ENCODE measurements at regions not wholly inside any gene's neighbourhood (a gene's known extent, or its start where the extent isn't known, plus 50 kb on each side); places are given as distances from the start of the nearest gene placed in this dataset.

DNA sequence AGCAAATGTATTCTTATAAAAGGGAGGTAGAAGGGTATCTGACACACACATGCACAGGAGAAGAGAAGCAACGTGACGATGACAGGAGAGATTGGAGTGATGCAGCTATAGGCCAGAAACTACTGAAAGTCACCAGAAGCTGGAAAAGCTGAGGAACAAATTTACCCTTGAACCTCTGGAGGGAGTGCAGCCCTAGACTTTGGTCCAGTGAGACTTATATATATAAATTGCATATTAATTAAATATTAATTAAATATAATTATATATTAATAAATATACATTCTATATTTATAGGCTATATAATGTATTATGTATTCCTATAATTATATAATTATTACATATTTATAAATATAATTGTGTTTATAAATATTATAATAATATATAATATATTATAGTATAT, 96.5 kb upstream of the LMCD1 start:
- Histone ChIP-seq H3K79me2 (ENCODE audit: insufficient read depth, low read length) (no peaks in the 10 kb centered on the region), H3K36me3 (ENCODE audit: insufficient read depth, low read length) (no peaks in the 10 kb centered on the region), H3K9me2 (ENCODE audit: low read depth, low read length) (no peaks in the 10 kb centered on the region), H3K4me3 (ENCODE audit: low read depth, low read length, poor library complexity, severe bottlenecking) (no peak overlapping the region), H3F3A (ENCODE audit: insufficient read depth, low read length) (no peaks in the 10 kb centered on the region), H2AFZ (ENCODE audit: low read length) (no peak overlapping the region), H3K4me2 (ENCODE audit: low read length) (no peak overlapping the region), H3K9ac (ENCODE audit: low read length) (no peak overlapping the region), H3K27me3 (ENCODE audit: insufficient read depth, low read length) (no peaks in the 10 kb centered on the region), H4K20me1 (ENCODE audit: insufficient read depth, low read length) (no peaks in the 10 kb centered on the region), H3K4me1 (ENCODE audit: insufficient read depth, low read length, severe bottlenecking) (no peaks in the 10 kb centered on the region), H3K9me3 (ENCODE audit: low read length) (no peaks in the 10 kb centered on the region), H3K27ac (ENCODE audit: low read depth, low read length, poor library complexity, severe bottlenecking) (no peak overlapping the region)
- TF ChIP-seq, protein P1, sequence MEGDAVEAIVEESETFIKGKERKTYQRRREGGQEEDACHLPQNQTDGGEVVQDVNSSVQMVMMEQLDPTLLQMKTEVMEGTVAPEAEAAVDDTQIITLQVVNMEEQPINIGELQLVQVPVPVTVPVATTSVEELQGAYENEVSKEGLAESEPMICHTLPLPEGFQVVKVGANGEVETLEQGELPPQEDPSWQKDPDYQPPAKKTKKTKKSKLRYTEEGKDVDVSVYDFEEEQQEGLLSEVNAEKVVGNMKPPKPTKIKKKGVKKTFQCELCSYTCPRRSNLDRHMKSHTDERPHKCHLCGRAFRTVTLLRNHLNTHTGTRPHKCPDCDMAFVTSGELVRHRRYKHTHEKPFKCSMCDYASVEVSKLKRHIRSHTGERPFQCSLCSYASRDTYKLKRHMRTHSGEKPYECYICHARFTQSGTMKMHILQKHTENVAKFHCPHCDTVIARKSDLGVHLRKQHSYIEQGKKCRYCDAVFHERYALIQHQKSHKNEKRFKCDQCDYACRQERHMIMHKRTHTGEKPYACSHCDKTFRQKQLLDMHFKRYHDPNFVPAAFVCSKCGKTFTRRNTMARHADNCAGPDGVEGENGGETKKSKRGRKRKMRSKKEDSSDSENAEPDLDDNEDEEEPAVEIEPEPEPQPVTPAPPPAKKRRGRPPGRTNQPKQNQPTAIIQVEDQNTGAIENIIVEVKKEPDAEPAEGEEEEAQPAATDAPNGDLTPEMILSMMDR (IDR thresholded peaks at IDR 0.05; ENCODE audit: low read length) = no peak

DNA sequence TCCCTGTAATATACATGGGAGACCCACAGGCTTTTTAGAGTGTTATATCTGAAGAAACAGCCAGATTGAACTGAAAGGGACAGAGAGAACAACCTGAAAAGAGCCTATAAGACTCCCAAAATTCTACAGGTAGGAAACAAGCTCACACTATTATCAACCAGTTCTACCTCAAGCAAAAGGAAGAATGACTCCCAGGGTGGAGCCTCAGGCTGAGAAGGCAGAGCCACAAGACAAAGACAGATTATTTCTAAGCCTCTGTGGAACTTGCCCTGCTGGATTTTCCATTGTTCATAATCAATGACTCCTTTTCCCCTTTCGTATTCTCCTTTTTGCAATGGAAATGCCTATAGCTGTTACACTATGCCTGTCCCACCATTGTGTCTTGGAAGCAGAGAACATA, 95.1 kb upstream of the LMCD1 start:
- no peak overlapping the region for H2AFZ ChIP-seq (ENCODE audit: low read length)
- H3K36me3 ChIP-seq (ENCODE audit: insufficient read depth, low read length) = no peaks in the 10 kb centered on the region
- H3K4me1 ChIP-seq (ENCODE audit: insufficient read depth, low read length, severe bottlenecking) = no peaks in the 10 kb centered on the region
- H3F3A ChIP-seq (ENCODE audit: insufficient read depth, low read length) = no peaks in the 10 kb centered on the region
- no peak overlapping the region for H3K9ac ChIP-seq (ENCODE audit: low read length)
- no peak overlapping the region for H3K4me2 ChIP-seq (ENCODE audit: low read length)
- no peak overlapping the region for H3K4me3 ChIP-seq (ENCODE audit: low read depth, low read length, poor library complexity, severe bottlenecking)
- no peak overlapping the region for H3K27ac ChIP-seq (ENCODE audit: low read depth, low read length, poor library complexity, severe bottlenecking)
- H4K20me1 ChIP-seq (ENCODE audit: insufficient read depth, low read length) = no peaks in the 10 kb centered on the region
- no peaks in the 10 kb centered on the region for H3K9me3 ChIP-seq (ENCODE audit: low read length)
- no peak for TF ChIP-seq EZH2 (IDR thresholded peaks at IDR 0.05; ENCODE audit: borderline replicate concordance, low read length)
- no peaks in the 10 kb centered on the region for H3K79me2 ChIP-seq (ENCODE audit: insufficient read depth, low read length)
- H3K9me2 ChIP-seq (ENCODE audit: low read depth, low read length) = no peaks in the 10 kb centered on the region
- H3K27me3 ChIP-seq (ENCODE audit: insufficient read depth, low read length) = no peaks in the 10 kb centered on the region

DNA sequence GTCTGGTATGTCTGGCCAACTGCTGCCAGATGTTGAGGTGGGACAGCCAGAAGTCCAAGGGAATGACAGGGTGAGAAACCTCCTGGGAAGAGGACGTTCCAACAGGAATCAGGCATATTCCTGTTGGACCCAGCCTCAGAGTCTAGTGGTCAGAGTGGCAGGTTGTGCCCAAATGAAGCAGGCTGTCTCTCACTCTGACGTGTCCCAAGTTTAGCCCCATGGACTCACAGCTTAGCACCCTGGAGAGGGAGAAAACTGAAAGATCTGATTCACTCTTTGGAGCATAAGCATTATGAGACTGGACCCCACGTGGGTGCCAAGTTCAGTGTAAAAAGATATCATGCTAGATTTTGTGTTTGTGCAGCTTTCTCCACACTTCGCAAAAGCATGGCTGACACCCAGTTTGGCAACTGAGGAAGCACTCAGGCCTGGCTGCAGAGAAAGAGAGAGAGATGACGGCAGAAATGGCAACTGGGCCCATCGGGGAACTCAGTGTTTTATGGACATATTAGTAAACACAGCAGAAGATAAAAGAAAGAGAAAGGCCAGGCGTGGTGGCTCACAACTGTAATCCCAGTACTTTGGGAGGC, 88.2 kb upstream of the LMCD1 start:
- Histone ChIP-seq H3K9me3 (ENCODE audit: low read length) (no peaks in the 10 kb centered on the region), H3K36me3 (ENCODE audit: insufficient read depth, low read length) (no peaks in the 10 kb centered on the region), H3F3A (ENCODE audit: insufficient read depth, low read length) (no peaks in the 10 kb centered on the region), H3K27ac (ENCODE audit: low read depth, low read length, poor library complexity, severe bottlenecking) (no peak overlapping the region), H3K27me3 (ENCODE audit: insufficient read depth, low read length) (no peaks in the 10 kb centered on the region), H2AFZ (ENCODE audit: low read length) (no peak overlapping the region), H4K20me1 (ENCODE audit: insufficient read depth, low read length) (no peaks in the 10 kb centered on the region), H3K4me1 (ENCODE audit: insufficient read depth, low read length, severe bottlenecking) (no peaks in the 10 kb centered on the region), H3K79me2 (ENCODE audit: insufficient read depth, low read length) (no peaks in the 10 kb centered on the region), H3K4me3 (ENCODE audit: low read depth, low read length, poor library complexity, severe bottlenecking) (no peak overlapping the region), H3K9ac (ENCODE audit: low read length) (no peak overlapping the region), H3K9me2 (ENCODE audit: low read depth, low read length) (no peaks in the 10 kb centered on the region), H3K4me2 (ENCODE audit: low read length) (no peak overlapping the region)
- TF ChIP-seq, protein P1 (IDR thresholded peaks at IDR 0.05; ENCODE audit: low read length) = no peak
- no peak for TF ChIP-seq EZH2 (IDR thresholded peaks at IDR 0.05; ENCODE audit: borderline replicate concordance, low read length)

DNA sequence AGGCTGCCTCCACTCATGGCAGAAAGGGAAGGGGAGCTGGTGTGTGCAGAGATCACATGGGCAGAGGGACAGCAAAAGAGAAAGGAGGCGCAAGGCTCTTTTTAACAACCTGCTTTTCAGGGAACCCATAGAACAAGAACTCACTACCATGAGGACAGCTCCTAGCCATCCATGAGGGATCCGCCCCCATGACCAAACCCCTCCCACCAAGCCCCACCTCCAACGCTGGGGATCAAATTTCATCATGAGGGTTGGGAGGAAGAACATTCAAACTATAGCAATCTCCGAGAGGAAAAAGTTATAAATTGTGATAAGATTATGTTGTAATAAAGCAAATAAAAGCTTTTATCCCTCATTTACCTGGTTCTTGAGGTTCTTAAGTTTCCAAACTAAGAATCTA, 84.7 kb upstream of the LMCD1 start:
- H3K27me3 ChIP-seq (ENCODE audit: insufficient read depth, low read length) = no peaks in the 10 kb centered on the region
- H3F3A ChIP-seq (ENCODE audit: insufficient read depth, low read length) = no peaks in the 10 kb centered on the region
- TF ChIP-seq, protein P1 (IDR thresholded peaks at IDR 0.05; ENCODE audit: low read length) = no peak
- no peak for TF ChIP-seq EZH2 (IDR thresholded peaks at IDR 0.05; ENCODE audit: borderline replicate concordance, low read length)
- H4K20me1 ChIP-seq (ENCODE audit: insufficient read depth, low read length) = no peaks in the 10 kb centered on the region
- H2AFZ ChIP-seq (ENCODE audit: low read length) = no peak overlapping the region
- no peaks in the 10 kb centered on the region for H3K4me1 ChIP-seq (ENCODE audit: insufficient read depth, low read length, severe bottlenecking)
- no peak overlapping the region for H3K9ac ChIP-seq (ENCODE audit: low read length)
- no peak overlapping the region for H3K27ac ChIP-seq (ENCODE audit: low read depth, low read length, poor library complexity, severe bottlenecking)
- no peak overlapping the region for H3K4me2 ChIP-seq (ENCODE audit: low read length)
- H3K79me2 ChIP-seq (ENCODE audit: insufficient read depth, low read length) = no peaks in the 10 kb centered on the region
- no peaks in the 10 kb centered on the region for H3K36me3 ChIP-seq (ENCODE audit: insufficient read depth, low read length)
- H3K9me3 ChIP-seq (ENCODE audit: low read length) = no peaks in the 10 kb centered on the region
- no peak overlapping the region for H3K4me3 ChIP-seq (ENCODE audit: low read depth, low read length, poor library complexity, severe bottlenecking)
- no peaks in the 10 kb centered on the region for H3K9me2 ChIP-seq (ENCODE audit: low read depth, low read length)

All from OCI-LY1 (cell line).